CD14-positive monocyte (primary cell): ENCODE measurements at regions not wholly inside any gene's neighbourhood (a gene's known extent, or its start where the extent isn't known, plus 50 kb on each side); places are given as distances from the start of the nearest gene placed in this dataset.

Experiments used
- DNase-seq, 3 donors: peaks; one replicate each; pipeline ENCODE4 v3.0.0-alpha.2; 2011 to 2022
- H2AFZ ChIP-seq: 2 replicates; pipeline ENCODE4 v1.6.0; 2012; ENCODE audit warnings: mild to moderate bottlenecking, low read depth, low read length, inconsistent platforms; ENCODE audit not compliant: insufficient read depth, poor library complexity, severe bottlenecking
- H3K27ac ChIP-seq, 2 donors: 1 replicate in 1 of 2; 2 replicates in 1 of 2; pipeline ENCODE4 v1.5.1; 2012 to 2013; ENCODE audit warnings: low read length in 2 of 2, control low read depth in 1 of 2, inconsistent platforms in 1 of 2, low read depth in 1 of 2, mild to moderate bottlenecking in 1 of 2
- H3K27me3 ChIP-seq, 2 donors: one replicate each; pipeline versions ENCODE4 v1.6.0 to v1.6.1; 2011 to 2013; ENCODE audit warnings: low read length in 2 of 2; ENCODE audit not compliant: control insufficient read depth in 2 of 2, insufficient read depth in 2 of 2
- H3K36me3 ChIP-seq, 2 donors: replicated peaks in 1 of 2; 1 replicate in 1 of 2; 2 replicates in 1 of 2; pipeline versions ENCODE4 v1.5.1 to v1.6.1; 2012 to 2013; ENCODE audit warnings: low read length in 2 of 2, control low read depth in 1 of 2, inconsistent platforms in 1 of 2, mild to moderate bottlenecking in 1 of 2; ENCODE audit not compliant: insufficient read depth in 2 of 2, control insufficient read depth in 1 of 2
- H3K4me1 ChIP-seq, 2 donors: 1 replicate in 1 of 2; 2 replicates in 1 of 2; pipeline versions ENCODE4 v1.5.1 to v1.6.1; 2012 to 2013; ENCODE audit warnings: low read length in 2 of 2, control low read depth in 1 of 2, inconsistent platforms in 1 of 2, mild to moderate bottlenecking in 1 of 2, moderate library complexity in 1 of 2; ENCODE audit not compliant: insufficient read depth in 2 of 2, control insufficient read depth in 1 of 2
- H3K4me2 ChIP-seq: replicated peaks from 2 replicates; pipeline ENCODE3; 2012; ENCODE audit warnings: low read length, moderate library complexity, mild to moderate bottlenecking; ENCODE audit not compliant: poor library complexity, severe bottlenecking; ENCODE audit errors: extremely low read depth
- H3K4me3 ChIP-seq, 3 experiments: fragments of 200-600 bp in 1 of 3; sonication (generic) in 1 of 3; replicated peaks in 1 of 3; 1 replicate in 2 of 3; 2 replicates in 1 of 3; pipeline ENCODE4 v1.5.1; 2011 to 2013; ENCODE audit warnings: low read length in 3 of 3, mild to moderate bottlenecking in 3 of 3, control low read depth in 2 of 3, low read depth in 2 of 3, inconsistent platforms in 1 of 3, moderate library complexity in 1 of 3
- H3K79me2 ChIP-seq: 2 replicates; pipeline ENCODE4 v1.6.0; 2012; ENCODE audit warnings: mild to moderate bottlenecking, control low read depth, inconsistent platforms, low read length, moderate library complexity; ENCODE audit not compliant: insufficient read depth
- H3K9ac ChIP-seq: 2 replicates; pipeline ENCODE4 v1.6.0; 2017; ENCODE audit warnings: low read length, mild to moderate bottlenecking; ENCODE audit not compliant: insufficient read depth, poor library complexity, severe bottlenecking
- H3K9me3 ChIP-seq, 2 donors: replicated peaks in 1 of 2; 1 replicate in 1 of 2; 2 replicates in 1 of 2; pipeline versions ENCODE4 v1.5.1 to v1.6.1; 2012 to 2013; ENCODE audit warnings: low read length in 2 of 2, control low read depth in 1 of 2; ENCODE audit not compliant: control insufficient read depth in 1 of 2, insufficient read depth in 1 of 2
- H4K20me1 ChIP-seq: 2 replicates; pipeline ENCODE4 v1.6.0; 2012; ENCODE audit warnings: mild to moderate bottlenecking, low read length, control low read depth, moderate library complexity; ENCODE audit not compliant: insufficient read depth
- H3K27ac Mint-ChIP-seq, 7 donors: one replicate each; pipeline ENCODE4 v1.8.0; 2020; ENCODE audit warnings: mild to moderate bottlenecking in 7 of 7, mixed read lengths in 7 of 7, moderate library complexity in 6 of 7, inconsistent platforms in 2 of 7
- H3K27me3 Mint-ChIP-seq, 3 donors: one replicate each; pipeline ENCODE4 v1.8.0; 2021 to 2022; ENCODE audit warnings: low read depth in 3 of 3, mild to moderate bottlenecking in 3 of 3, mixed read lengths in 3 of 3, moderate library complexity in 3 of 3, inconsistent platforms in 1 of 3
- H3K36me3 Mint-ChIP-seq, 2 donors: one replicate each; pipeline ENCODE4 v1.8.0; 2020; ENCODE audit warnings: mixed read lengths in 2 of 2, inconsistent platforms in 1 of 2, mild to moderate bottlenecking in 1 of 2
- H3K4me1 Mint-ChIP-seq: one replicate; pipeline ENCODE4 v1.8.0; 2020; ENCODE audit warnings: mild to moderate bottlenecking, mixed read lengths
- H3K4me3 Mint-ChIP-seq, 2 donors: one replicate each; pipeline ENCODE4 v1.8.0; 2020; ENCODE audit warnings: mild to moderate bottlenecking in 2 of 2, mixed read lengths in 2 of 2, moderate library complexity in 1 of 2
- H3K9me3 Mint-ChIP-seq, 7 donors: one replicate each; pipeline ENCODE4 v1.8.0; 2020 to 2022; ENCODE audit warnings: mixed read lengths in 7 of 7, mild to moderate bottlenecking in 6 of 7, moderate library complexity in 6 of 7, inconsistent platforms in 2 of 7
- CTCF ChIP-seq: fragments of 200-600 bp; IDR thresholded peaks from one replicate; pipeline ENCODE4 v1.8.0; 2022; ENCODE audit warnings: antibody characterized with exemption, mild to moderate bottlenecking
- WGBS: methylation state at CpG from one replicate; pipeline ENCODE4 v1.1.5; 2013; ENCODE audit warnings: missing lambda C conversion rate; ENCODE audit not compliant: insufficient coverage; 5-methylcytosine and 5-hydroxymethylcytosine counted together
- intact Hi-C, 2 donors: fragments of 100-400 bp; cut with micrococcal nuclease; formaldehyde crosslinking; loops; one replicate each; pipeline versions ENCODE4 v1.15.0 to v1.15.1; 2023

GRCh38 chr15:25177955-25178801, 223.4 kb downstream of the SNRPN start:
- Mint-ChIP-seq H3K36me3 (no peaks in the 10 kb centered on the region), H3K4me1 (no peaks in the 10 kb centered on the region), H3K4me3 (no peak overlapping the region), H3K9me3 (peaks cover 50 to 100% (median 96%) of the 10 kb centered on the region in 7 donors), H3K27me3 (peaks cover 0 to 5% (median 1%) of the 10 kb centered on the region in 3 donors), H3K27ac (no peak overlapping the region)
- no peak for TF ChIP-seq CTCF
- no peak overlapping the region for H3K27ac ChIP-seq
- no peaks in the 10 kb centered on the region for H3K27me3 ChIP-seq
- H3K9me3 ChIP-seq = peaks cover 100% of the 10 kb centered on the region in 2 donors
- WGBS = 89% methylated on average over 10 of the region's 11 CpGs
- no peaks in the 10 kb centered on the region for H4K20me1 ChIP-seq
- H3K79me2 ChIP-seq = no peaks in the 10 kb centered on the region
- no peaks in the 10 kb centered on the region for H3K36me3 ChIP-seq
- H3K9ac ChIP-seq = no peak overlapping the region
- no peaks in the 10 kb centered on the region for H3K4me1 ChIP-seq
- DNase-seq = peak in 1 of 3 donors; percentile 2
- no peak overlapping the region for H2AFZ ChIP-seq
- intact Hi-C loops = no loop called here
- no peak overlapping the region for H3K4me3 ChIP-seq
- H3K4me2 ChIP-seq = no peak overlapping the region

GRCh38 chr15:25178835-25179672, 224.3 kb downstream of the SNRPN start:
- Mint-ChIP-seq H3K4me3 (no peak overlapping the region), H3K27me3 (peaks cover 0 to 3% (median 1%) of the 10 kb centered on the region in 3 donors), H3K27ac (no peak overlapping the region), H3K36me3 (no peaks in the 10 kb centered on the region), H3K4me1 (no peaks in the 10 kb centered on the region), H3K9me3 (peaks cover 52 to 100% (median 95%) of the 10 kb centered on the region in 7 donors)
- H3K4me1 ChIP-seq = no peaks in the 10 kb centered on the region
- H3K9ac ChIP-seq = no peak overlapping the region
- H3K27ac ChIP-seq = no peak overlapping the region
- WGBS = 92% methylated on average over 13 of the region's 17 CpGs
- no peak overlapping the region for H2AFZ ChIP-seq
- no peak overlapping the region for H3K4me2 ChIP-seq
- H4K20me1 ChIP-seq = no peaks in the 10 kb centered on the region
- peaks cover 100% of the 10 kb centered on the region in 2 donors for H3K9me3 ChIP-seq
- no peaks in the 10 kb centered on the region for H3K27me3 ChIP-seq
- peak in 1 of 3 donors; percentile 1 for DNase-seq
- H3K36me3 ChIP-seq = no peaks in the 10 kb centered on the region
- H3K79me2 ChIP-seq = no peaks in the 10 kb centered on the region
- no peak overlapping the region for H3K4me3 ChIP-seq
- no peak for TF ChIP-seq CTCF
- intact Hi-C loops = no loop called here
